Stimulated activated naive CD8-positive, alpha-beta T cell treated with anti-CD3 and anti-CD28 coated beads, Interleukin-15, Interleukin-2, amounts not matched to agents 100 ng/mL and 50 ng/mL, for 24 hours (primary cell): ENCODE measurements at regions not wholly inside any gene's neighbourhood (a gene's known extent, or its start where the extent isn't known, plus 50 kb on each side); places are given as distances from the start of the nearest gene placed in this dataset.
"Not testable (repeated sequence)": the region's sequence is repeated elsewhere in the genome, so short reads cannot be mapped to it uniquely, and the experiment has no call there.

Experiments
- H3K27ac Mint-ChIP-seq: one replicate; pipeline ENCODE4 v1.8.0; 2021; ENCODE audit warnings: mild to moderate bottlenecking, mixed read lengths
- H3K27me3 Mint-ChIP-seq: one replicate; pipeline ENCODE4 v1.8.0; 2021; ENCODE audit warnings: mixed read lengths
- H3K36me3 Mint-ChIP-seq: one replicate; pipeline ENCODE4 v1.8.0; 2021; ENCODE audit warnings: low read depth, mixed read lengths
- H3K4me1 Mint-ChIP-seq: one replicate; pipeline ENCODE4 v1.8.0; 2021; ENCODE audit warnings: low read depth, mixed read lengths
- H3K4me3 Mint-ChIP-seq: one replicate; pipeline ENCODE4 v1.8.0; 2021; ENCODE audit warnings: mild to moderate bottlenecking, mixed read lengths
- H3K9me3 Mint-ChIP-seq: one replicate; pipeline ENCODE4 v1.8.0; 2021; ENCODE audit warnings: mixed read lengths

GRCh38 chr10:2777666-2778355, 289.5 kb upstream of the PFKP start:
- H3K27me3 Mint-ChIP-seq, result peaks cover 30% of the 10 kb centered on the region
- no peak overlapping the region for H3K4me3 Mint-ChIP-seq
- H3K36me3 Mint-ChIP-seq, result no peaks in the 10 kb centered on the region
- no peaks in the 10 kb centered on the region for H3K9me3 Mint-ChIP-seq
- no peak overlapping the region for H3K27ac Mint-ChIP-seq
- no peaks in the 10 kb centered on the region for H3K4me1 Mint-ChIP-seq

- no peaks in the 10 kb centered on the region for H3K36me3 Mint-ChIP-seq
Measured at GRCh38 chr10:2772816-2773631, 294.3 kb upstream of the PFKP start.

GRCh38 chr10:2772135-2772534, 295.2 kb upstream of the PFKP start:
- Mint-ChIP-seq H3K4me1 (no peaks in the 10 kb centered on the region), H3K27me3 (peaks cover 18% of the 10 kb centered on the region), H3K36me3 (no peaks in the 10 kb centered on the region), H3K27ac (no peak overlapping the region), H3K9me3 (no peaks in the 10 kb centered on the region), H3K4me3 (no peak overlapping the region)

More at GRCh38 chr10:2772816-2773631, 294.3 kb upstream of the PFKP start:
- H3K9me3 Mint-ChIP-seq, result no peaks in the 10 kb centered on the region
- H3K4me3 Mint-ChIP-seq, result no peak overlapping the region
- no peak overlapping the region for H3K27ac Mint-ChIP-seq
- H3K4me1 Mint-ChIP-seq, result no peaks in the 10 kb centered on the region
- H3K27me3 Mint-ChIP-seq, result peaks cover 18% of the 10 kb centered on the region

GRCh38 chr10:2767293-2767692, 300.1 kb upstream of the PFKP start:
- H3K9me3 Mint-ChIP-seq, result peaks cover 12% of the 10 kb centered on the region
- H3K36me3 Mint-ChIP-seq, H3K4me1 Mint-ChIP-seq, H3K27ac Mint-ChIP-seq, H3K4me3 Mint-ChIP-seq: not testable (repeated sequence)
- peaks cover 33% of the 10 kb centered on the region for H3K27me3 Mint-ChIP-seq

DNA sequence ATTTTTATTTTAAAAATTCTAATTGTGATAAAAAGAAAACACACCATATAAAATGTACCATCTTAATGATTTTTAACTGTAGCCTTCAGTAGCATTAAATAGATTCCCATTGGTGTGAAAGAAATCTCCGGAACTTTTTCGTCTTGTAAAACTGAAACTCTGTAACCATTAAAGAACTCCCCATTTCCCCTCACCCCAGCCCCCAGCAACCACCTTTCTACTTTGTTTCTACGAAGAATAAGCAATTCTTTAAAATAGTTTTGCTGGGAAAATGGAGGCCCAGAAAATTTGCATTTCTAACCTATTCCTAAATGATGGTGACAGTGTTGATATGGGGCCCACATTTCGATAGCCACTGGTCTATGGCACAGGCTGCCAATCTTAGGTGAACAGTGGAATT, 305.4 kb upstream of the PFKP start:
- Mint-ChIP-seq H3K4me1 (no peaks in the 10 kb centered on the region), H3K36me3 (no peaks in the 10 kb centered on the region), H3K4me3 (no peak overlapping the region), H3K27me3 (peaks cover 33% of the 10 kb centered on the region), H3K27ac (no peak overlapping the region), H3K9me3 (peaks cover 22% of the 10 kb centered on the region)

DNA sequence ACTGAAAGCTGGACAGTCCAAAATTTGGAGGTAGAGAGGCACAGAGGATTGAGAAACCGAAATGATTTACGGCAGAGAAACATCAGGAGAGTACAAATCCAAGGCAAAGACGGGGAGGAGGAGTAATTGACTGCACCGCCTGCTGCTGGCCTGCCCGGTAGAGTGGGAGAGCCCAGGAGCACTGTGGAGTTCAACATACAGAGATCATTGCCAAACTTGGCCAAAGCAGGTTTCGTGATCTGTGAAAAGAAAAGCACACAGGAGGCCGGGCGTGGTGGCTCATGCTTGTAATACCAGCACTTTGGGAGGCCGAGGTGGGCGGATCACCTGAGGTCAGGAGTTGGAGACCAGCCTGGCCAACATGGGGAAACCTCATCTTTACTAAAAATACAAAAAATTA, 306.0 kb upstream of the PFKP start:
- Mint-ChIP-seq H3K27ac (no peak overlapping the region), H3K27me3 (peaks cover 33% of the 10 kb centered on the region), H3K4me3 (no peak overlapping the region), H3K36me3 (no peaks in the 10 kb centered on the region), H3K4me1 (no peaks in the 10 kb centered on the region), H3K9me3 (peaks cover 22% of the 10 kb centered on the region)

- no peaks in the 10 kb centered on the region for H3K4me1 Mint-ChIP-seq
- peaks cover 22% of the 10 kb centered on the region for H3K9me3 Mint-ChIP-seq
- H3K27me3 Mint-ChIP-seq, result peaks cover 28% of the 10 kb centered on the region
- H3K4me3 Mint-ChIP-seq, result no peak overlapping the region
- H3K27ac Mint-ChIP-seq, result no peak overlapping the region
- H3K36me3 Mint-ChIP-seq, result no peaks in the 10 kb centered on the region
Measured at GRCh38 chr10:2760736-2761135, 306.6 kb upstream of the PFKP start.

DNA sequence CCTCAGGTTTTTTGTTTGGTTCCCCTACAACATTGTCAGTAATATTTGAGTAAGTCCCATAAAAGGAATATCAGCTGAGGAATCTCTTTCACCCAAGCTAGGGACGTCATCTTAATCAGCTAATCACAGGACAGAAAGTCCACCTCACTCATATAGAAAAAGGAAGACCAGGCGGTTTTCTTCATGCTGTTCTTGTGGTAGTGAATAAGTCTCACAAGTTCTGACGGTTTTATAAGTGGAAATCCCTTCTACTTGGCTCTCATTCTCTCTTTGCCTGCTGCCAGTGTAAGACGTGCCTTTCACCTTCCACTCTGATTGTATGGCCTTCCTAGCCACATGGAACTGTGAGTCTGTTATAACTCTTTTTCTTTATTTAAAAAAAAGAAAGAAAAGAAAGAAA, 308.1 kb upstream of the PFKP start:
- Mint-ChIP-seq H3K36me3 (no peaks in the 10 kb centered on the region), H3K4me3 (no peak overlapping the region), H3K27ac (no peak overlapping the region), H3K9me3 (peaks cover 22% of the 10 kb centered on the region), H3K4me1 (no peaks in the 10 kb centered on the region), H3K27me3 (peaks cover 24% of the 10 kb centered on the region)

GRCh38 chr10:2754943-2755342, 312.4 kb upstream of the PFKP start:
- H3K36me3 Mint-ChIP-seq, result no peaks in the 10 kb centered on the region
- H3K9me3 Mint-ChIP-seq, result no peaks in the 10 kb centered on the region
- H3K4me1 Mint-ChIP-seq, result no peaks in the 10 kb centered on the region
- H3K4me3 Mint-ChIP-seq, result no peak overlapping the region
- no peak overlapping the region for H3K27ac Mint-ChIP-seq
- peaks cover 10% of the 10 kb centered on the region for H3K27me3 Mint-ChIP-seq

DNA sequence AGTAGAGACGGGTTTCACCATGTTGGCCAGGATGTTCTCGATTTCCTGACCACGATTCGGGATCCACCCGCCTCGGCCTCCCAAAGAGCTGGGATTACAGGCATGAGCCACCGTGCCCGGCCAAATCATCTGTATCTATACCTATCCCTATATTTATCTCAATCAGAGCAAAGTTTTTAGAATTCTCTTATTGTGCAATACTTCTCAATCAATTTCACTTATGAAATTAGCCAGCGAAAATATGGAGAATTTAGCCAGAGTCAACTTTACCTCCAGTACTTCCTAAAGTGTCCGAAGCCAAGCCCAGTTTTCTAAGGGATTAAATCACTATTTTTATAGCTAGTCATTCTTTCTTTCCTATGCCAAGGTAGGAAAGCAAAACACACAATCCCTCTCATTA, 319.1 kb upstream of the PFKP start:
- Mint-ChIP-seq H3K9me3 (no peaks in the 10 kb centered on the region), H3K4me1 (no peaks in the 10 kb centered on the region), H3K27ac (no peak overlapping the region), H3K27me3 (peaks cover 8% of the 10 kb centered on the region), H3K4me3 (no peak overlapping the region), H3K36me3 (no peaks in the 10 kb centered on the region)

DNA sequence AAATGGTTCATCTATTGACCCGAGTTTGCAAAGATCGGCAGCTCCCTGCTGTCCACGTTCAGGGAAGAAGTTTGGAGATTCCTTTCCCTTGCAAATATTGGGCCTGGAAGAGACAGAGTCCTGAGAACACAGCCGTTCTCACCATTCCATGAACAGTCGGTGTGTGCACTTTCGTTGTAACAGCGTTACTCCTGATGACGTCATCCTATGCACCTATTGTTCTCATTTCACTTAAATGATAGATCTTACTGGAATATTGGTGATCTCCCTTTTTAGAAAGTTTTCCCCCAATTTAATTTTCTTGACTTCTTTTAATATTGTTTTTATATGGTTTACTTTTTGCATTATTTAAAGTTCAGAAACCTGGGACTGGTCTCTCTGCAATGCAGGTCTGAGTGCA, 320.7 kb upstream of the PFKP start:
- H3K4me1 Mint-ChIP-seq, result no peaks in the 10 kb centered on the region
- H3K4me3 Mint-ChIP-seq, result no peak overlapping the region
- H3K27me3 Mint-ChIP-seq, result peaks cover 3% of the 10 kb centered on the region
- H3K9me3 Mint-ChIP-seq, result no peaks in the 10 kb centered on the region
- no peaks in the 10 kb centered on the region for H3K36me3 Mint-ChIP-seq
- H3K27ac Mint-ChIP-seq, result no peak overlapping the region

DNA sequence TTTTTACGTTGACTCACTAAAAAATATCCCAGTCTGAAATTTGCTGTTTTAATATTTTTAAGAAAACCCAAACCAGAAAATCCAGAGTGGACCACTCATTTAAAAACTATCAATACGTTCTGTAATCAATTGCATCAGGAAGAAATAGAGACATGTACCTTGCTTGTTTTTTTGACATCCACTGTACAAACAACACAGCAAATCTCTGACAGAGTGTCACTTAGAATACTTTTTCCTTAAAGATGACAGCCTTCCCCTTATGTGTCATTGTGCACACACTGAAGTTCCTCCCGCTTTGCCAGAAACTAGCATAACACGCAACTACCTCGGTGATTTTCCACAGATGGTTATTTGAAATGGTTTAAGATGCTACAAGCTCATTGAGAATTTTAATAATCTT, 321.7 kb upstream of the PFKP start:
- Mint-ChIP-seq H3K27me3 (peaks cover 3% of the 10 kb centered on the region), H3K9me3 (no peaks in the 10 kb centered on the region), H3K36me3 (no peaks in the 10 kb centered on the region), H3K27ac (no peak overlapping the region), H3K4me1 (no peaks in the 10 kb centered on the region), H3K4me3 (no peak overlapping the region)

- H3K9me3 Mint-ChIP-seq, result no peaks in the 10 kb centered on the region
- H3K36me3 Mint-ChIP-seq, result no peaks in the 10 kb centered on the region
- peaks cover 3% of the 10 kb centered on the region for H3K27me3 Mint-ChIP-seq
- H3K4me3 Mint-ChIP-seq, result no peak overlapping the region
- H3K4me1 Mint-ChIP-seq, result no peaks in the 10 kb centered on the region
- no peak overlapping the region for H3K27ac Mint-ChIP-seq
Measured at GRCh38 chr10:2744547-2745200, 322.7 kb upstream of the PFKP start.

DNA sequence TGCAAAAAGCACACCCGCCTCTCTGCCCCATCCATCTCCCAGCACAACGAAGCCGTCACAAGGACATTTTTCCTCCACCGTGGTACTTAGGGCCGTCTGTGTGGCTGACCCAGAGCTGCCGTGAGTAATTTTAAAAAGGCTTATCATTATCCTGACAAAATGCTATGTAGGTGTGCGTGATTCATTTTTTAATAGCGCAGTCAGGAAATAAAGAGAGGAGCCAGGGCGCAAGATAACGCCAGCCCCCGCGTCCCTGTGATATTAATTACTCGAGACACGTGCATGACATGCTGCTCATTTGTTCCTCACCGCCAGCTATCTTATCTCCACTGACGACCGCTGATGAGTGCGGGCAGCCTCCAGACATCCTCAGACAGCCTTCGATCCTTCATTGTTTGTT, 332.7 kb upstream of the PFKP start:
- no peak overlapping the region for H3K4me3 Mint-ChIP-seq
- H3K36me3 Mint-ChIP-seq, result no peaks in the 10 kb centered on the region
- peaks cover 4% of the 10 kb centered on the region for H3K27me3 Mint-ChIP-seq
- H3K4me1 Mint-ChIP-seq, result no peaks in the 10 kb centered on the region
- no peak overlapping the region for H3K27ac Mint-ChIP-seq
- peaks cover 4% of the 10 kb centered on the region for H3K9me3 Mint-ChIP-seq

DNA sequence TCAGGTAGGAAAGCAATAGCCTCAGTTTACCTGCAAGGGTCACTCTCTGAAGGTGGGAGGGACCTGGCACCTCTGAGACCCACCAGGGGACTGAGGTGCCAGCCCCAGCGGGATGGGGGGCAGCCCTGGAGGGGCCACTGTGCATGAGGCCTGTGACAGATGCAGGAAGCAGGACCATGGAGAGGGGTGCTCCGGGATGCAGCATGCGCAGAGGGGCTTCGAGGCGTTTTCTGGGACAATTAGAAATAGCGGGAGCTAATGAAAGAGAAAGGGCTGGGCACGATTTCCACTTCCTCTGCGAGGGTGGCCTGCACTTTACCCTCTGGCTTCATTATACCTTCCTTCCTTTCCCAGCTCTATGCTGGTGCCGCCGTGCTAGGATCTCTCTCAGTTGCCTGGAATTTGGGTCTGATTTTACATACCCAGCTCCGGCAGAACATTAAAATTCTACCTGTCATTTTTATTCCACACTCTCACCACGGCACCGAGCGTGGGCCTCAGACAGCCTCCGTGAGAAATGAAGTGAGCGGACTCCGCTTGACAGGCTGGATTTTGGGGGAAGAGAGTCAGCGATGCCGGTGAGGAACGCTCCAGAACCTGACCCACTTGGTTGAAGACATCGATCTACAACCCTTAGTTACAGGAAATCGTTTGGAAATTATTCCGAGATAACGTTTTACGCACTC, 333.9 kb upstream of the PFKP start:
- Mint-ChIP-seq H3K9me3 (peaks cover 4% of the 10 kb centered on the region), H3K4me3 (no peak overlapping the region), H3K4me1 (no peaks in the 10 kb centered on the region), H3K27me3 (peaks cover 4% of the 10 kb centered on the region), H3K27ac (no peak overlapping the region), H3K36me3 (no peaks in the 10 kb centered on the region)
